ENCODE measurements at regions not wholly inside any gene's neighbourhood (a gene's known extent, or its start where the extent isn't known, plus 50 kb on each side); places are given as distances from the start of the nearest gene placed in this dataset.
"Not testable (repeated sequence)": the region's sequence is repeated elsewhere in the genome, so short reads cannot be mapped to it uniquely, and the experiment has no call there.

- Histone ChIP-seq H3K79me2 (ENCODE audit: control insufficient read depth, insufficient read depth, low read length) (no peaks in the 10 kb centered on the region), H3K9ac (ENCODE audit: insufficient read depth, low read length) (no peak overlapping the region), H2AFZ (ENCODE audit: low read length) (no peak overlapping the region), H3K4me3 (replicated peaks in 1 of 4; ENCODE audit: control extremely low read depth in 1 of 4, insufficient read depth in 1 of 4, low read depth in 3 of 4, low read length in 4 of 4) (no peak overlapping the region), H3K4me1 (ENCODE audit: control insufficient read depth, extremely low read depth, insufficient read depth, low read length) (peaks cover 2% of the 10 kb centered on the region), H3K27me3 (ENCODE audit: control insufficient read depth, insufficient read depth, low read length) (no peaks in the 10 kb centered on the region), H3K36me3 (ENCODE audit: control insufficient read depth, insufficient read depth, low read length) (no peaks in the 10 kb centered on the region), H3K4me2 (ENCODE audit: extremely low read depth, insufficient read depth, low read length) (no peak overlapping the region), H3K9me3 (ENCODE audit: control insufficient read depth, insufficient read depth, low read depth, low read length) (no peaks in the 10 kb centered on the region), H4K20me1 (ENCODE audit: control insufficient read depth, extremely low read depth, insufficient read depth, low read length) (no peaks in the 10 kb centered on the region), H3K27ac (ENCODE audit: insufficient read depth, low read length) (no peak overlapping the region)
- TF ChIP-seq CTCF (conservative IDR thresholded peaks at IDR 0.05 in 1 of 2, IDR thresholded peaks at IDR 0.05 in 1 of 2; ENCODE audit: low read depth in 1 of 2, low read length in 2 of 2) (no peak), EZH2 (IDR thresholded peaks at IDR 0.05; ENCODE audit: low read length, missing control alignments) (no peak)
- no peak for DNase-seq (ENCODE audit: low read depth in 2 of 2)
Measured at GRCh38 chr4:188975271-188975670, 836.0 kb downstream of the TRIML1 start.

- Histone ChIP-seq H3K27ac (ENCODE audit: insufficient read depth, low read length) (no peak overlapping the region), H3K9me3 (ENCODE audit: control insufficient read depth, insufficient read depth, low read depth, low read length) (no peaks in the 10 kb centered on the region), H3K27me3 (ENCODE audit: control insufficient read depth, insufficient read depth, low read length) (no peaks in the 10 kb centered on the region), H4K20me1 (ENCODE audit: control insufficient read depth, extremely low read depth, insufficient read depth, low read length) (no peaks in the 10 kb centered on the region), H3K9ac (ENCODE audit: insufficient read depth, low read length) (no peak overlapping the region), H2AFZ (ENCODE audit: low read length) (no peak overlapping the region), H3K4me2 (ENCODE audit: extremely low read depth, insufficient read depth, low read length) (no peak overlapping the region), H3K36me3 (ENCODE audit: control insufficient read depth, insufficient read depth, low read length) (no peaks in the 10 kb centered on the region), H3K4me1 (ENCODE audit: control insufficient read depth, extremely low read depth, insufficient read depth, low read length) (peaks cover 2% of the 10 kb centered on the region), H3K4me3 (replicated peaks in 1 of 4; ENCODE audit: control extremely low read depth in 1 of 4, insufficient read depth in 1 of 4, low read depth in 3 of 4, low read length in 4 of 4) (no peak overlapping the region), H3K79me2 (ENCODE audit: control insufficient read depth, insufficient read depth, low read length) (no peaks in the 10 kb centered on the region)
- TF ChIP-seq CTCF (conservative IDR thresholded peaks at IDR 0.05 in 1 of 2, IDR thresholded peaks at IDR 0.05 in 1 of 2; ENCODE audit: low read depth in 1 of 2, low read length in 2 of 2) (no peak), EZH2 (IDR thresholded peaks at IDR 0.05; ENCODE audit: low read length, missing control alignments) (no peak)
- DNase-seq (ENCODE audit: low read depth in 2 of 2), result peak; percentile 58 to 76
Measured at GRCh38 chr4:188976644-188977115, 837.4 kb downstream of the TRIML1 start.

DNA sequence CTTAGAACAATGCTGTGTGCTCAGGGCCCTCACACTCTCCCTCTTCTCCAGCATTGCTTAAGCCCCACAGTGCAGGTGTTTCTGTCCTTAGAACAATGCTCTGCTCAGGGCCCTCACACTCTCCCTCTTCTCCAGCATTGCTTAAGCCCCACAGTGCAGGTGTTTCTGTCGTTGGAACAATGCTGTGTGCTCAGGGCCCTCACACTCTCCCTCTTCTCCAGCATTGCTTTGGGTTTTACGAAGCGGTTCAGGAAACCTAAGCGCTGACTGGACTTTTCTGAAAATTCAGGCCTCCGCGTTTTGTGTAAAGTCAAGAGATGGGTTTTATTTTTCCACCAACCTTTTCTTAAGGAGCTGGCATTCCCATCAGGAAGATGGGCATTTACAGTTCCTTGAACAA, 838.0 kb downstream of the TRIML1 start:
- H3K36me3 ChIP-seq (ENCODE audit: control insufficient read depth, insufficient read depth, low read length); H3K4me1 ChIP-seq (ENCODE audit: control insufficient read depth, extremely low read depth, insufficient read depth, low read length); H3K4me2 ChIP-seq (ENCODE audit: extremely low read depth, insufficient read depth, low read length); H4K20me1 ChIP-seq (ENCODE audit: control insufficient read depth, extremely low read depth, insufficient read depth, low read length); DNase-seq (ENCODE audit: low read depth in 2 of 2); H3K27me3 ChIP-seq (ENCODE audit: control insufficient read depth, insufficient read depth, low read length); H3K9me3 ChIP-seq (ENCODE audit: control insufficient read depth, insufficient read depth, low read depth, low read length); H3K9ac ChIP-seq (ENCODE audit: insufficient read depth, low read length); H3K79me2 ChIP-seq (ENCODE audit: control insufficient read depth, insufficient read depth, low read length); H2AFZ ChIP-seq (ENCODE audit: low read length); H3K27ac ChIP-seq (ENCODE audit: insufficient read depth, low read length); H3K4me3 ChIP-seq (replicated peaks in 1 of 4; ENCODE audit: control extremely low read depth in 1 of 4, insufficient read depth in 1 of 4, low read depth in 3 of 4, low read length in 4 of 4): not testable (repeated sequence)

All from fibroblast of lung (primary cell).